Upper lobe of left lung (tissue), 4 donors: ENCODE measurements at regions not wholly inside any gene's neighbourhood (a gene's known extent, or its start where the extent isn't known, plus 50 kb on each side); places are given as distances from the start of the nearest gene placed in this dataset.

Experiments used
- CTCF ChIP-seq, 6 experiments: fragments of 450-650 bp in 4 of 6; fragments of 200-600 bp in 2 of 6; sonication (generic) in 2 of 6; IDR thresholded peaks; one replicate each; pipeline ENCODE4 v1.5.1; 2016 to 2019; ENCODE audit warnings: antibody characterized with exemption in 6 of 6
- EP300 ChIP-seq, 4 donors: sonication (generic); formaldehyde crosslinking; IDR thresholded peaks; one replicate each; pipeline ENCODE4 v1.5.1; 2017; ENCODE audit warnings: antibody characterized with exemption in 4 of 4, control low read depth in 2 of 4
- POLR2A ChIP-seq, 4 donors: fragments of 450-650 bp; IDR thresholded peaks; one replicate each; pipeline ENCODE4 v1.5.1; 2016 to 2017; ENCODE audit warnings: antibody characterized with exemption in 4 of 4, mild to moderate bottlenecking in 2 of 4
- POLR2AphosphoS5 ChIP-seq, 2 donors: sonication (generic); formaldehyde crosslinking; IDR thresholded peaks; one replicate each; pipeline ENCODE4 v1.5.1; 2017; ENCODE audit warnings: antibody characterized with exemption in 2 of 2

- TF ChIP-seq CTCF (IDR thresholded peaks at IDR 0.05) (no peak), POLR2A (IDR thresholded peaks at IDR 0.05) (no peak), EP300 (IDR thresholded peaks at IDR 0.05) (no peak), POLR2AphosphoS5 (IDR thresholded peaks at IDR 0.05) (no peak)
Measured at GRCh38 chr12:90672081-90672480, 282.9 kb downstream of the CCER1 start.
